ENCODE measurements at regions not wholly inside any gene's neighbourhood (a gene's known extent, or its start where the extent isn't known, plus 50 kb on each side); places are given as distances from the start of the nearest gene placed in this dataset.

- no peak for DNase-seq
- Mint-ChIP-seq H3K27me3 (no peaks in the 10 kb centered on the region), H3K27ac (no peak overlapping the region), H3K4me3 (no peak overlapping the region), H3K4me1 (no peaks in the 10 kb centered on the region), H3K9me3 (ENCODE audit: insufficient read depth) (peaks cover 3% of the 10 kb centered on the region)
- ChIA-PET POLR2A (no interaction called here), CTCF (no interaction called here)
- H3K36me3 ChIP-seq (replicated peaks in 1 of 2; ENCODE audit: control extremely low read depth in 1 of 2, control insufficient read depth in 1 of 2, extremely low read depth in 1 of 2, insufficient read depth in 2 of 2, low read length in 1 of 2): no peaks in the 10 kb centered on the region
- no peak overlapping the region for H3K4me2 ChIP-seq (replicated peaks; ENCODE audit: low read depth, low read length, poor library complexity, severe bottlenecking)
- H3K27ac ChIP-seq (ENCODE audit: low read length in 2 of 2): no peak overlapping the region
- no peaks in the 10 kb centered on the region for H3K79me2 ChIP-seq (ENCODE audit: control insufficient read depth, insufficient read depth, low read length)
- no peak overlapping the region for H2AFZ ChIP-seq (ENCODE audit: insufficient read depth, low read depth, low read length, poor library complexity, severe bottlenecking)
- H3K4me3 ChIP-seq (ENCODE audit: control extremely low read depth in 1 of 5, extremely low read depth in 1 of 5, insufficient read depth in 1 of 5, low read depth in 2 of 5, low read length in 4 of 5): no peak overlapping the region
- no peak overlapping the region for H3K9ac ChIP-seq (ENCODE audit: low read length)
- H3K4me1 ChIP-seq (ENCODE audit: control insufficient read depth in 2 of 2, insufficient read depth in 2 of 2, low read length in 2 of 2): no peaks in the 10 kb centered on the region
- no peaks in the 10 kb centered on the region for H4K20me1 ChIP-seq (ENCODE audit: control insufficient read depth, insufficient read depth, low read length, poor library complexity, severe bottlenecking)
- intact Hi-C loops (cut with micrococcal nuclease): no loop called here
- WGBS (ENCODE audit: insufficient coverage): 69% methylated on average over 6 of the region's 6 CpGs
- no peak for ATAC-seq (ENCODE audit: low read depth)
- peaks cover 0 to 19% (median 0%) of the 10 kb centered on the region in 3 donors for H3K9me3 ChIP-seq (ENCODE audit: control extremely low read depth in 1 of 3, control insufficient read depth in 2 of 3, insufficient read depth in 1 of 3, low read length in 2 of 3)
- no peaks in the 10 kb centered on the region for H3K27me3 ChIP-seq (replicated peaks in 1 of 4; ENCODE audit: control extremely low read depth in 1 of 4, control insufficient read depth in 3 of 4, insufficient read depth in 4 of 4, low read length in 3 of 4)
- TF ChIP-seq CTCF (IDR thresholded peaks at IDR 0.05) (no peak), EZH2 (IDR thresholded peaks at IDR 0.05; ENCODE audit: borderline replicate concordance, insufficient read depth, low read depth, low read length, poor library complexity, severe bottlenecking) (no peak)
These were observed 247.0 kb downstream of the IRX1 start for GRCh38 chr5:3842591-3842990.

- CTCF ChIA-PET: no interaction called here
- DNase-seq (no peak), ATAC-seq (ENCODE audit: low read depth) (no peak)
- H3K79me2 ChIP-seq (ENCODE audit: control insufficient read depth, insufficient read depth, low read length): no peaks in the 10 kb centered on the region
- H4K20me1 ChIP-seq (ENCODE audit: control insufficient read depth, insufficient read depth, low read length, poor library complexity, severe bottlenecking): no peaks in the 10 kb centered on the region
- no peaks in the 10 kb centered on the region for H3K36me3 ChIP-seq (replicated peaks in 1 of 2; ENCODE audit: control extremely low read depth in 1 of 2, control insufficient read depth in 1 of 2, extremely low read depth in 1 of 2, insufficient read depth in 2 of 2, low read length in 1 of 2)
- intact Hi-C loops (cut with micrococcal nuclease): no loop called here
- Mint-ChIP-seq H3K27ac (no peak overlapping the region), H3K27me3 (no peaks in the 10 kb centered on the region), H3K4me1 (no peaks in the 10 kb centered on the region), H3K9me3 (ENCODE audit: insufficient read depth) (peaks cover 3% of the 10 kb centered on the region), H3K4me3 (no peak overlapping the region)
- H2AFZ ChIP-seq (ENCODE audit: insufficient read depth, low read depth, low read length, poor library complexity, severe bottlenecking): no peak overlapping the region
- 97% methylated on average over 6 of the region's 6 CpGs for WGBS (ENCODE audit: insufficient coverage)
- H3K9ac ChIP-seq (ENCODE audit: low read length): no peak overlapping the region
- no peak overlapping the region for H3K4me2 ChIP-seq (replicated peaks; ENCODE audit: low read depth, low read length, poor library complexity, severe bottlenecking)
- H3K27me3 ChIP-seq (replicated peaks in 1 of 4; ENCODE audit: control extremely low read depth in 1 of 4, control insufficient read depth in 3 of 4, insufficient read depth in 4 of 4, low read length in 3 of 4): no peaks in the 10 kb centered on the region
- POLR2A ChIA-PET: no interaction called here
- H3K4me1 ChIP-seq (ENCODE audit: control insufficient read depth in 2 of 2, insufficient read depth in 2 of 2, low read length in 2 of 2): no peaks in the 10 kb centered on the region
- H3K27ac ChIP-seq (ENCODE audit: low read length in 2 of 2): no peak overlapping the region
- TF ChIP-seq EZH2 (IDR thresholded peaks at IDR 0.05; ENCODE audit: borderline replicate concordance, insufficient read depth, low read depth, low read length, poor library complexity, severe bottlenecking): no peak
- TF ChIP-seq CTCF (IDR thresholded peaks at IDR 0.05): no peak
- no peak overlapping the region for H3K4me3 ChIP-seq (ENCODE audit: control extremely low read depth in 1 of 5, extremely low read depth in 1 of 5, insufficient read depth in 1 of 5, low read depth in 2 of 5, low read length in 4 of 5)
- peaks cover 0 to 16% (median 0%) of the 10 kb centered on the region in 3 donors for H3K9me3 ChIP-seq (ENCODE audit: control extremely low read depth in 1 of 3, control insufficient read depth in 2 of 3, insufficient read depth in 1 of 3, low read length in 2 of 3)
These were observed 248.1 kb downstream of the IRX1 start for GRCh38 chr5:3843706-3844105.
